ENCODE measurements at regions not wholly inside any gene's neighbourhood (a gene's known extent, or its start where the extent isn't known, plus 50 kb on each side); places are given as distances from the start of the nearest gene placed in this dataset.

DNA sequence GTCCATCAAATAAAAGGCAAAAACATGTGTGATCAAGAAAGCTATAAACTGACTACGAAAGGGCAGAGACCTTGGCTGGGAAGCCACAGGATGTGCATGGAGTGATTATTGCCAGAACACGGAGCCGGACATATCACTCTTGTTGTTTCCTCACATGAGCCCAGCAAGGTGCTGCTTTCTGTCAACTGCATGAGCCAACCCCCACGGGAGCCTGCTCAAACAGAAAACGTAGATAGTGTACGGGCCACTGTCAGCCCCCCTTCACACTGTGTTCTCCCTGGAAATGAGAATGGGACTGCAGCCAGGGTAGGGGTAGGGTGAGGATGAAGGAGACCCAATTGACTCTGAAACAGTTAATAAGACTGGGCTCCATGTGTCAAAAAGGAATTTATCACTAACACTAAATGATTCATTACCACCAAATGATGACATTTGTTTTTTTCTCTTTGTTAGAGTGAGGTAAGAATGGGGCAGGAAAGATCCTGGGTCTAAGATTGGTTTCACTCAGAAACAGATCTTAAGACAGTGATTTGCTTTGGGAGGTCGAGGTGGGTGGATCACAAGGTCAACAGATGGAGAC is 235.8 kb downstream of the MREG start:
- Histone ChIP-seq H3K27me3 (ENCODE audit: control insufficient read depth in 1 of 2, insufficient read depth in 2 of 2, low read length in 2 of 2) (no peaks in the 10 kb centered on the region), H3K27ac (ENCODE audit: extremely low read length, insufficient read depth, low read length) (no peak overlapping the region), H3K79me2 (ENCODE audit: insufficient read depth, low read length) (no peaks in the 10 kb centered on the region), H3K36me3 (replicated peaks in 1 of 2; ENCODE audit: control insufficient read depth in 1 of 2, insufficient read depth in 2 of 2, low read length in 2 of 2) (no peaks in the 10 kb centered on the region), H2AFZ (ENCODE audit: low read length) (no peak overlapping the region), H3K9ac (ENCODE audit: insufficient read depth, low read depth, low read length) (no peak overlapping the region), H3K4me1 (ENCODE audit: insufficient read depth, low read length) (peaks cover 17% of the 10 kb centered on the region), H3K9me3 (ENCODE audit: low read length) (no peaks in the 10 kb centered on the region), H3K4me3 (replicated peaks in 1 of 3; ENCODE audit: insufficient read depth in 1 of 3, low read depth in 2 of 3, low read length in 3 of 3) (no peak overlapping the region), H4K20me1 (ENCODE audit: insufficient read depth, low read length) (no peaks in the 10 kb centered on the region), H3K4me2 (ENCODE audit: low read depth, low read length) (no peak overlapping the region)
- CTCF ChIA-PET (ENCODE audit: low intra/inter-chr PET ratio, low total read pairs) = no interaction called here
- ATAC-seq = no peak
- POLR2A ChIA-PET = no interaction called here
- FAIRE-seq = no peak
- no TSS peak for BruUV-seq (replicated peaks)
- in situ Hi-C loops (cut with HindIII; ENCODE audit: extremely low pct_ligation_motif_present, low pct_unique_long_range_greater_than_20kb) (no loop called here), intact Hi-C loops (cut with micrococcal nuclease; ENCODE audit: unreplicated experiment) (no loop called here)
- TF ChIP-seq MXD4 (CRISPR knock-in tag; IDR thresholded peaks at IDR 0.05) (no peak), USF2 (IDR thresholded peaks at IDR 0.05; ENCODE audit: low read depth, low read length) (no peak), USF2 (CRISPR knock-in tag; IDR thresholded peaks at IDR 0.05; ENCODE audit: borderline replicate concordance) (no peak), ZNF383 (CRISPR knock-in tag; IDR thresholded peaks at IDR 0.05; ENCODE audit: borderline replicate concordance) (no peak)
- TF ChIP-seq, protein P1, sequence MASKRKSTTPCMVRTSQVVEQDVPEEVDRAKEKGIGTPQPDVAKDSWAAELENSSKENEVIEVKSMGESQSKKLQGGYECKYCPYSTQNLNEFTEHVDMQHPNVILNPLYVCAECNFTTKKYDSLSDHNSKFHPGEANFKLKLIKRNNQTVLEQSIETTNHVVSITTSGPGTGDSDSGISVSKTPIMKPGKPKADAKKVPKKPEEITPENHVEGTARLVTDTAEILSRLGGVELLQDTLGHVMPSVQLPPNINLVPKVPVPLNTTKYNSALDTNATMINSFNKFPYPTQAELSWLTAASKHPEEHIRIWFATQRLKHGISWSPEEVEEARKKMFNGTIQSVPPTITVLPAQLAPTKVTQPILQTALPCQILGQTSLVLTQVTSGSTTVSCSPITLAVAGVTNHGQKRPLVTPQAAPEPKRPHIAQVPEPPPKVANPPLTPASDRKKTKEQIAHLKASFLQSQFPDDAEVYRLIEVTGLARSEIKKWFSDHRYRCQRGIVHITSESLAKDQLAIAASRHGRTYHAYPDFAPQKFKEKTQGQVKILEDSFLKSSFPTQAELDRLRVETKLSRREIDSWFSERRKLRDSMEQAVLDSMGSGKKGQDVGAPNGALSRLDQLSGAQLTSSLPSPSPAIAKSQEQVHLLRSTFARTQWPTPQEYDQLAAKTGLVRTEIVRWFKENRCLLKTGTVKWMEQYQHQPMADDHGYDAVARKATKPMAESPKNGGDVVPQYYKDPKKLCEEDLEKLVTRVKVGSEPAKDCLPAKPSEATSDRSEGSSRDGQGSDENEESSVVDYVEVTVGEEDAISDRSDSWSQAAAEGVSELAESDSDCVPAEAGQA (IDR thresholded peaks at IDR 0.05; ENCODE audit: low read depth) = no peak
- TF ChIP-seq, protein P1 (CRISPR knock-in tag; IDR thresholded peaks at IDR 0.05; ENCODE audit: borderline replicate concordance) = no peak
- TF ChIP-seq, protein P2, sequence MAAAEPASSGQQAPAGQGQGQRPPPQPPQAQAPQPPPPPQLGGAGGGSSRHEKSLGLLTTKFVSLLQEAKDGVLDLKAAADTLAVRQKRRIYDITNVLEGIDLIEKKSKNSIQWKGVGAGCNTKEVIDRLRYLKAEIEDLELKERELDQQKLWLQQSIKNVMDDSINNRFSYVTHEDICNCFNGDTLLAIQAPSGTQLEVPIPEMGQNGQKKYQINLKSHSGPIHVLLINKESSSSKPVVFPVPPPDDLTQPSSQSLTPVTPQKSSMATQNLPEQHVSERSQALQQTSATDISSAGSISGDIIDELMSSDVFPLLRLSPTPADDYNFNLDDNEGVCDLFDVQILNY (CRISPR knock-in tag; conservative IDR thresholded peaks at IDR 0.05) = no peak
- TF ChIP-seq, protein P3, sequence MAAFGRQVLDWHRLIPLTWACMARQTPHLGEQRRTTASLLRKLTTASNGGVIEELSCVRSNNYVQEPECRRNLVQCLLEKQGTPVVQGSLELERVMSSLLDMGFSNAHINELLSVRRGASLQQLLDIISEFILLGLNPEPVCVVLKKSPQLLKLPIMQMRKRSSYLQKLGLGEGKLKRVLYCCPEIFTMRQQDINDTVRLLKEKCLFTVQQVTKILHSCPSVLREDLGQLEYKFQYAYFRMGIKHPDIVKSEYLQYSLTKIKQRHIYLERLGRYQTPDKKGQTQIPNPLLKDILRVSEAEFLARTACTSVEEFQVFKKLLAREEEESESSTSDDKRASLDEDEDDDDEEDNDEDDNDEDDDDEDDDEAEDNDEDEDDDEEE (CRISPR knock-in tag; IDR thresholded peaks at IDR 0.05) = no peak
- 96% methylated on average over 7 of the region's 7 CpGs for WGBS (ENCODE audit: low lambda C conversion rate)
- no peak for DNase-seq (ENCODE audit: low spot score)

All from HepG2 (cell line).